NCI-H187 (cell line): ENCODE measurements at regions not wholly inside any gene's neighbourhood (a gene's known extent, or its start where the extent isn't known, plus 50 kb on each side); places are given as distances from the start of the nearest gene placed in this dataset.

ENCODE experiments used
- DNase-seq, 2 experiments: peaks; one replicate each; lab custom pipeline; 2025; lab: John Stamatoyannopoulos, UW

GRCh38 chr20:1790386-1790785 is 104.8 kb upstream of the SIRPA start:
- no peak for DNase-seq

GRCh38 chr20:1788044-1788443 is 107.2 kb upstream of the SIRPA start:
- no peak for DNase-seq

GRCh38 chr20:1786486-1786885 is 108.7 kb upstream of the SIRPA start:
- DNase-seq = no peak

GRCh38 chr20:1784586-1784985 is 110.6 kb upstream of the SIRPA start:
- no peak for DNase-seq

GRCh38 chr20:1783245-1783644 is 112.0 kb upstream of the SIRPA start:
- DNase-seq = no peak

GRCh38 chr20:1782181-1782580 is 113.0 kb upstream of the SIRPA start:
- no peak for DNase-seq

- DNase-seq = no peak
Measured at GRCh38 chr20:1779567-1779966, 115.6 kb upstream of the SIRPA start.

- no peak for DNase-seq
Measured at GRCh38 chr20:1778338-1778737, 116.9 kb upstream of the SIRPA start.

GRCh38 chr20:1777476-1777820 is 117.8 kb upstream of the SIRPA start:
- DNase-seq = no peak

GRCh38 chr20:1776681-1777475 is 118.3 kb upstream of the SIRPA start:
- peak; percentile 52 to 58 for DNase-seq

GRCh38 chr20:1775117-1775516 is 117.5 kb upstream of the SIRPG start:
- DNase-seq = no peak

GRCh38 chr20:1774479-1774878 is 116.9 kb upstream of the SIRPG start:
- no peak for DNase-seq

GRCh38 chr20:1773816-1774215 is 116.2 kb upstream of the SIRPG start:
- no peak for DNase-seq

- DNase-seq = no peak
Measured at GRCh38 chr20:1769491-1769890, 111.9 kb upstream of the SIRPG start.

GRCh38 chr20:1766731-1767130 is 109.2 kb upstream of the SIRPG start:
- no peak for DNase-seq

GRCh38 chr20:1764136-1765033 is 106.8 kb upstream of the SIRPG start:
- DNase-seq = no peak

GRCh38 chr20:1761598-1761997 is 104.0 kb upstream of the SIRPG start:
- DNase-seq = no peak

- no peak for DNase-seq
Measured at GRCh38 chr20:1761116-1761515, 103.5 kb upstream of the SIRPG start.

GRCh38 chr20:1758765-1759164 is 101.2 kb upstream of the SIRPG start:
- DNase-seq = no peak

- DNase-seq = no peak
Measured at GRCh38 chr20:1757606-1758512, 100.3 kb upstream of the SIRPG start.

- no peak for DNase-seq
Measured at GRCh38 chr20:1757072-1757471, 99.5 kb upstream of the SIRPG start.

- no peak for DNase-seq
Measured at GRCh38 chr20:1754749-1755148, 97.2 kb upstream of the SIRPG start.
